ENCODE measurements at regions not wholly inside any gene's neighbourhood (a gene's known extent, or its start where the extent isn't known, plus 50 kb on each side); places are given as distances from the start of the nearest gene placed in this dataset.

DNA sequence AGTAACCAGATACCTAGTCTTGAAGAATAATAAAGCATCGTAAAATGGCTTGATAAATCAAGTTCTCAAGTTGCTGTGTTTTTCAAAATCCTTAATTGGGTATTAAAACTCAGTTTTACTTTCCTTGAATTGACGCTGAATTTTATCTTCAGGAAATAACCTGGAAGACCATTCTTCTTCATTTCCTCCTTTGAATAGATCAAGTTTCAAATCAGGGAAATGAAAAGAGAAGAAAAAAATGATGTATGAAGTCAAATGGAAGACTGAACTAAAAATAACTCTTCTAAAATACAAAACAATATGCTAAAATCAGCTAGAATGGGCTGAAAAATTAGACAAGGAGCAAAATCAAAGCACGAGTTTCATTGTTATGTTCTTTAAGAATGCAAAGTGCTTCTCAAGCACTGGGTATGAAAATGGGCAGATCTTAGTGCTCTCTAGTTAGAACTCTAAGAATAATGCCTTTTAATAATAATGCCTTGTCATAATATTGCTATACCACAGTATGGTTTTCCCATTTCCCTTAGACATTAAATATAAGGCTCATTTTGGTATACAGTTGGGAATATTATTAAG lies 54.6 kb upstream of the CLEC14A start:
- H3K9me3 ChIP-seq (ENCODE audit: control insufficient read depth in 2 of 3, insufficient read depth in 1 of 3, low read length in 3 of 3), result peaks cover 0 to 3% (median 0%) of the 10 kb centered on the region in 3 donors
- peak in 2 of 5 donors; percentile 11 to 24 for DNase-seq
- no peak for FAIRE-seq
- H3K9ac ChIP-seq (ENCODE audit: low read length in 3 of 3), result no peak overlapping the region
- H3K4me1 ChIP-seq (ENCODE audit: control insufficient read depth in 2 of 3, insufficient read depth in 2 of 3, low read depth in 1 of 3, low read length in 3 of 3), result no peaks in the 10 kb centered on the region
- intact Hi-C loops (cut with DNase I), result no loop called here
- H3K27ac ChIP-seq (ENCODE audit: low read depth in 2 of 2, low read length in 2 of 2), result no peak overlapping the region
- TF ChIP-seq CTCF (IDR thresholded peaks at IDR 0.05; ENCODE audit: borderline replicate concordance, extremely low read depth, insufficient read depth), result no peak
- no peak overlapping the region for H3K4me3 ChIP-seq (ENCODE audit: low read length in 3 of 3)
- H3K36me3 ChIP-seq (ENCODE audit: control insufficient read depth in 2 of 3, insufficient read depth in 3 of 3, low read length in 3 of 3), result no peaks in the 10 kb centered on the region
- H3K27me3 ChIP-seq (ENCODE audit: control insufficient read depth, insufficient read depth, low read length), result no peaks in the 10 kb centered on the region

- H3K36me3 ChIP-seq (ENCODE audit: control insufficient read depth in 2 of 3, insufficient read depth in 3 of 3, low read length in 3 of 3), result no peaks in the 10 kb centered on the region
- no peak overlapping the region for H3K27ac ChIP-seq (ENCODE audit: low read depth in 2 of 2, low read length in 2 of 2)
- DNase-seq (peak in 3 of 5 donors; percentile 25 to 58 (median 50)), FAIRE-seq (no peak)
- intact Hi-C loops (cut with DNase I), result no loop called here
- peaks cover 0 to 8% (median 0%) of the 10 kb centered on the region in 3 donors for H3K9me3 ChIP-seq (ENCODE audit: control insufficient read depth in 2 of 3, insufficient read depth in 1 of 3, low read length in 3 of 3)
- H3K4me1 ChIP-seq (ENCODE audit: control insufficient read depth in 2 of 3, insufficient read depth in 2 of 3, low read depth in 1 of 3, low read length in 3 of 3), result no peaks in the 10 kb centered on the region
- no peaks in the 10 kb centered on the region for H3K27me3 ChIP-seq (ENCODE audit: control insufficient read depth, insufficient read depth, low read length)
- no peak overlapping the region for H3K4me3 ChIP-seq (ENCODE audit: low read length in 3 of 3)
- no peak for TF ChIP-seq CTCF (IDR thresholded peaks at IDR 0.05; ENCODE audit: borderline replicate concordance, extremely low read depth, insufficient read depth)
- no peak overlapping the region for H3K9ac ChIP-seq (ENCODE audit: low read length in 3 of 3)
Observed at GRCh38 chr14:38309522-38310277, 53.8 kb upstream of the CLEC14A start.
